GM18858 (cell line): ENCODE measurements at regions not wholly inside any gene's neighbourhood (a gene's known extent, or its start where the extent isn't known, plus 50 kb on each side); places are given as distances from the start of the nearest gene placed in this dataset.
"Not testable (repeated sequence)": the region's sequence is repeated elsewhere in the genome, so short reads cannot be mapped to it uniquely, and the experiment has no call there.

Experiments
- ATAC-seq: cut with Tn5 transposase; IDR thresholded peaks from one replicate; pipeline ENCODE4 v1.9.1; 2021; ENCODE audit not compliant: unreplicated experiment

DNA sequence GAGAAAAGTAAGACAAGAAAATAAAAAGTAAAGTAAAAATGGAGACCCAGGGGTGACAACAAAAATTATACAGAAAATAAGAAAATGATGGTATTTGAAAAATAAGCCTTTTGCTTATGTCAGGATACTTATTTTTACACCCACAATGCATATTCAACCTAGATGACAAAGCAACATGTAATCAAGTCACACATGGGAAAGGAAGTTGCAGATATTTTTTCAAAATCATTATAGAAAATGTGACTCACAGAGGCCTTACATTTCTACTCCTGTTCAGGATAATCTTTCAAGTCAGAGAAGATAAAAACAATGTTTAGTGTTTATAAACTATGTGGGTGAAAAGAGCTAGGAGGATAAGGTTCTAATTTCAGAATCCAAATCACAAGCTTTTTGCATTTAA, 275.3 kb upstream of the UBE2E3 start:
- ATAC-seq, result no peak

DNA sequence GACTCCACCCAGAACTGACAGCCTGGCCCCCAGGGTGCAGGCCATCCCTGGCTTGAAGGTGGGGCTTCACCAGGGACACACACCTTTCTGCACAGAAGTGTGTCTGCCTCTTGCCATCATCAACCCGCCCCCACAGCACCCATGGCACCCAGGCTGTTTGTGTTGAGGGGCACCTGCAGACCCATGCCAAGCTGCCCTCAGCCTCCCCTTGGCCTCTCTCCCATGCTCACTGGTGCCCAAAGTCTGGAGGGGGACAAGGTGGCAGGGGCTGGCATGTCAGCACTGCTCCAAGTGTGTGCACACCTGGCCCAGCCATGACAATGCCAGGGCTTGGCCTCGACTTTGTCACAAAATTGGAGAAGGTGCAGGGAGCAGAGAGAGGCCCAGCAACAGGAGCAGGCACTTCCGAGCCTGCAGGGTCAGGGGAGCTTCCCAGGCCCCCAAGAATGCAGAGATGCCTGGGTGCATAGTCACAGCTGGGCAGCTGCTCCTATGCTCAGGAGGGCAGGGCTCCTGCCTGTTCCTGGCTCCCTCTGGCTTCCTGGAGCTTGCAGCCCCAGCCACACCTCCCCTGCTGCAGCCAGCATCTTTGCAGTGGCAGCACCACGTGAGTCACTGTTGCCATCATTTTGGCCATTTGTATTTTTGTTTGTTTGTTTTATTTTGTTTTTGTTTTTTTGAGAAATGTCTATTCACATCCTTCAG, 280.6 kb upstream of the UBE2E3 start:
- no peak for ATAC-seq

- ATAC-seq, result no peak
Measured at GRCh38 chr2:180698668-180699067, 281.7 kb upstream of the UBE2E3 start.

DNA sequence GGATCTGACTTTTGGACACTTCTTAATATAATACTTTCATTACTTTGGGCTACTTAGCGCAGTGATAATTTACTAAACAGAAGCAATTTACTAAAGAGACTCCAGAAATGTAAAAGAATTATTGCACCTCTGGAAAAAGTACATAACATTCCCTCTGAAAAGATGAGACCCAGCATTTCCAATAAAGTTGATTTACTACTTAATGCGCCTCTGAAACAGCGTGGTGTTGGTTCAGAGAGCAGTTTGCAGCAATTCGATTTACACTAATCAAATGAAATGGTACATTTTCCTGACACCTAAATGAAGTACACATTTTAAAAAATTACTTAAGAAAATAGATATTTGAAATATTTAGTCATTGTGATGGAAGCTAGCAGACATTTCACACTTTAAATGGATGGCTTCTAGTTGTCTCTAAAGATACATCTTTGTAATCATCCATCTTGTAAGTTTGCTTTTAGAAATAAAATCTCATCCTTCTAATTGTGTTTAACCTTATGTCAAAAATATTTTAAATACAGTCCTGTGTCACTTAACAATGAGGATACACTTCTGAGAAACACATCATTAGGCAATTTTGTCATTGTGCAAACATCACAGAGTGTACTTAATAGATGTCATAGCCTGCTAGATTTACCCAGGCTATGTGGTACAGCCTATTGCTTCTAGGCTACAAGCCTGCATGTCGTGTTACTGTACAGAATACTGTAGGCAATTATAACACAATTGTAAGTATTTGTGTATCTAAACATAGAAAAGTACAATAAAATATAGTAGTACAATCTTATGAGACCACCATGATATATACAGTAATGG, 284.6 kb upstream of the UBE2E3 start:
- no peak for ATAC-seq

DNA sequence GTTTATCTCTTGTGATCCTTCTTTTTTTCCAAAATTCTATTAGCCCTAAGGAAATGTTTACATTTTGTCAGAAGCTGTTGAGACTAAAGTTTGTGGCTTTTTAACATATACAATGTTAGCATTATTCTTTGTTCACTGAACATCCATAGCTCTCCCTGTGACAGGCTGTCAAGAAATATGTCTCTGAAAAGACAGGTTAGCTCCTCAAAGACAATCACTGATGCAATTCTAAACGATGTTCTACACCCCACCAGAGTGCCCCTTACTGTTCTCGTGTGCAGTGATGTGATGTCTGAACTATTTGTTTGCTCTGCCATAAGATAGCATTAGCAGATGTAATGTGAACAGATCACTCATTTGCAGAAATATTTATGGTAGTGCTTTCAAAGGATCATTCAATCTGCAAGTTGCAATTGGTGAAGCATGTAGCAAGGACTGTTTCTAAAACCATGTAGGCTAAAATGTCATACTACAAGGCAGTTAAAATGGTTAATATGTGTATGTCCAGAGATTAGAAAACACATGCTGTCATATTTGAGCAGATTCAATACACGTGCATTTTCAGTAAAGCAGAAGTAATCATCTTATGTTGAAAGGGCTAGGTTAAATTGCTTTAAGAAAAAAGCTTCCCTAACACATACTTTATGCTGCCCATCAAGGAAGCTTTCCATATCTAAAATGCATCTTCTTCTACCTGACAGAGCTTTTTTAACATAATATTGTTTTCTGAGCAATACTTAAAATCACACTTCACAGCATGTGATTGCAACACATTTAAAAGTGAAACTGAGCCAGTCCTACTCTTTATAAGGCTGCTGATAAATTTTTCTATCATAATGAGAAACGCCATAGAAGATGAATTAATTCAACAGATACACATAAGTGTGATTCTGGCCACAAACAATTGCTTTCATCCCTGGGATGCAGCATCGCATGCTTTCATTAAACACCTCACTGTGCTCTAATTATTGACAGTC, 285.7 kb upstream of the UBE2E3 start:
- no peak for ATAC-seq

- ATAC-seq, result no peak
Measured at GRCh38 chr2:180692322-180692721, 288.1 kb upstream of the UBE2E3 start.

DNA sequence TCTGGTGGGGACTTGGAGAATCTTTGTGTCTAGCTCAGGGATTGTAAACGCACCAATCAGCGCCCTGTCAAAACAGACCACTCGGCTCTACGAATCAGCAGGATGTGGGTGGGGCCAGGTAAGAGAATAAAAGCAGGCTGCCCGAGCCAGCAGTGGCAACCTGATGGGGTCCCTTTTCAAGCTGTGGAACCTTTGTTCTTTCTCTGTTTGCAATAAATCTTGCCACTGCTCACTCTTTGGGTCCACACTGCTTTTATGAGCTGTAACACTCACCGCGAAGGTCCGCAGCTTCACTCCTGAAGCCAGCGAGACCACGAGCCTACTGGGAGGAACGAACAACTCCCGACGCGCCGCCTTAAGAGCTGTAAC, 288.6 kb upstream of the UBE2E3 start:
- not testable (repeated sequence) for ATAC-seq

DNA sequence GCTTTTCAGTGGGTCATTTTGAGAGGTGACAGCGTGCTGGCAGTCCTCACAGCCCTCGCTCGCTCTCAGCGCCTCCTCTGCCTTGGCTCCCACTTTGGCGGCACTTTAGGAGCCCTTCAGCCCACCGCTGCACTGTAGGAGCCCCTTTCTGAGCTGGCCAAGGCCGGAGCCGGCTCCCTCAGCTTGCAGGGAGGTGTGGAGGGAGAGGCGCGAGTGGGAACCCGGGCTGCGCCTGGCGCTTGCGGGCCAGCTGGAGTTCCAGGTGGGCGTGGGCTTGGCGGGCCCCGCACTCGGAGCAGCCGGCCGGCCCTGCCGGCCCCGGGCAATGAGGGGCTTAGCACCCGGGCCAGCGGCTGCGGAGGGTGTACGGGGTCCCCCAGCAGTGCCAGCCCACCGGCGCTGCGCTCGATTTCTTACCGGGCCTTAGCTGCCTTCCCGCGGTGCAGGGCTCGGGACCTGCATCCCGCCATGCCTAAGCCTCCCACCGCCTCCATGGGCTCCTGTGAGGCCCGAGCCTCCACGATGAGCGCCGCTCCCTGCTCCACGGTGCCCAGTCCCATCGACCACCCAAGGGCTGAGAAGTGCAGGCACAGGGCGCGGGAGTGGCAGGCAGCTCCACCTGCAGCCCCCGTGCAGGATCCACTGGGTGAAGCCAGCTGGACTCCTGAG, 289.1 kb upstream of the UBE2E3 start:
- not testable (repeated sequence) for ATAC-seq

DNA sequence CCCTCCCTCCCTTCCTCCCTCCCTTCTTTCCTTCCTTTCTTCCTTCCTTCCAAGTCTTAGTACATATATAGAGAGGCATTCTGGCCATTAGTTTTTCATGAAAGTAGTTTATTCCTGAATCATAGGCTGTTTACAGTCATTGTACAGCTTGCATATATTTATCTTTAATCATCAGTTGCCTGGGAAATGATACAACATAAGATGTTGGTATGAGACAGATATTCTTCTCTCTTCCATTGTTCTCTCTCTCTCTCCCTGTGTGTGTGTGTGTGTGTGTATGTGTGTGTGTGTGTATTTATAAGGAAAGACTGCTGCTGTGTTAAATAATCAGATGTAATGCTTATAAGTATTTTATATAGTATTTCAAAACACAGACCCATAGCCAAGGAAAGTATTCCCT, 289.8 kb upstream of the UBE2E3 start:
- ATAC-seq, result no peak

GRCh38 chr2:180682871-180683270, 297.5 kb upstream of the UBE2E3 start:
- ATAC-seq, result no peak

GRCh38 chr2:180679693-180680092, 300.7 kb upstream of the UBE2E3 start:
- no peak for ATAC-seq

DNA sequence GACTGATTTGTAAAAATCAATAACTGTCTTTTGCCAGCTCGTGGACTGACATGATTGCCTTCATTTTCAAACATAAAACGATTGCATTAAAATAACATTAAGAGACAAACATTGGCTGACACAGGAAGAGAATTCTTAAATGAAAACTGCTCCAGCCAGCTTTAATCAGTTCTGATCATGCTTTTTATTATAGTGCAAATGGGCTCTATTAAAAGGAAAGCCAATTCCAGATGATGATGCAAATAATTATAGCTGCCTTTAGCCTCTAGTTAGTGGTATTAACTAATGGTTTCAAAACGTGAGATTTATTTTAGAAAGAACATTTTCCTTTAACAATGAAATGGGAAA, 301.8 kb upstream of the UBE2E3 start:
- no peak for ATAC-seq

DNA sequence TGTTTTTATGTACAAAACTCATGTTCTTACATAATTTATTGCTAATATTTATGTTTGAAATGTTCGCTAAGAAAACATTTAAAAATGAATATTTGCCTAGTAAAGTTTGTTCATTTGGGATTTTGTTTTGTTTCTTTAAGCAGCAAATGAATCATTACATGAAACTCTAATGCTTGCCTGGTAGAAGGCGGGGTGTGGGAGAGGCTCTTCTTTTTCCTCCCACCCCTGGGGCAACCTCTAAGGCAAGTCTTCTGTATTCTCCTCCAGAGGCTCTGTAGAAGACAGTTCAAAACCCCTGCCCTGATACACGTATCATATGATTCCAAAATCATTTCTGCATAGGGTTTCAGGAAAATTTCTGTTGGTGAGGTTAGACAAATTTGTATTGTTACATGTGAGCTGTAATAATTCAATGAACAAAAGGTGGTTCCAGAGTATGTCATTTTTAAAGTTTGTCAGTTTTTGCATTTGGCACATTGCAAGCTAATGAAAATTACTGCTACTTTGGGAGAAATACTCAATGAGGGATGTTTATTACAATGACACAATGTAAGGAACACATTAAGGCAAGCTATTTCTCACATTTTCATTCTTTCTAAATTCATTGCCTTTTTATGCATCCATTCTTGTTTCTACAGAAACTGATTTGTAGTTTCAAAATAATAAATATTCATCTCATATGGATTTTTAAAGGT, 302.3 kb upstream of the UBE2E3 start:
- no peak for ATAC-seq

- ATAC-seq, result no peak
Measured at GRCh38 chr2:180677200-180677599, 303.2 kb upstream of the UBE2E3 start.

DNA sequence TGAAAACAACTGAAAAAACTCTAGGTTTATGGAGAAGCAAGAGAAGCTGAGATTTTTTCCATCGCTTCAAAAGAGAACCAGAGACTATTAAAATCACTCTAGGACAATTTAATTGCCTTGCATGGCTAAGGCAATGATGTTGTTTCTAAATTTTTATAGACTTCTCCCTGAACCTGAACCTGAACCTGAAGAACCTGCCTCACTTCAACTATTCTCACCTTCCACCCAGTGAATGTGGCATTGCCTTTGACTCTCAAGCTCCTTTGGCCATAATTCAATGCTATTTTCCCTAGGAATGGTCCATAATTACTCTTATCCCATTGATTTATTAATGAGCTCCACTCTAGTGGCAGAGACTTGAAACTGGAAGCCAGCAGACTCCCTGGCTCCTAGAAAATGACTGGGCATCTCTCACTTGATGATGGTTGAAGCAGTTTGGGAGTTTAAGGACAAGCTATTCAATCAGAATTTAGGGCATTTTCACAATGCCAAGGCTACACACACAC, 303.8 kb upstream of the UBE2E3 start:
- no peak for ATAC-seq

DNA sequence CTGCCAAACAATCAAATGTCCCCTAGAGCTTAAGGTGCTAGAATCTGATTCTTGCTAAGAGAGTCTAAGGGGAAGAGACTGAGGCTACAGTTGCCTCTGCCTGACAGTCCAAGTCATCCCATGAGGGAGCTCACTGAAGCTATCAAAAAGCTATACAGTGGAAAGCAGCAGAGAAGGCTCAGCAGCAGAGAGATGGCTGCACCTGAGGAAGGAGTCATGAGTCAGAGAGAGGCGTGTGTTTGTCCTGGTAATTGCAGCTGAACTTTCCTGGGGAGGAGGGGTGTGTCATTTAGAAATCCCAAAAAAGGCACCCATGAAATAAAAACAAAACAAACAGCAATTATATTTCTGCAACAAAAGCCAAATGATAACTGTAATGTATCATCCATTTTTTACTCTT, 305.2 kb upstream of the UBE2E3 start:
- no peak for ATAC-seq

DNA sequence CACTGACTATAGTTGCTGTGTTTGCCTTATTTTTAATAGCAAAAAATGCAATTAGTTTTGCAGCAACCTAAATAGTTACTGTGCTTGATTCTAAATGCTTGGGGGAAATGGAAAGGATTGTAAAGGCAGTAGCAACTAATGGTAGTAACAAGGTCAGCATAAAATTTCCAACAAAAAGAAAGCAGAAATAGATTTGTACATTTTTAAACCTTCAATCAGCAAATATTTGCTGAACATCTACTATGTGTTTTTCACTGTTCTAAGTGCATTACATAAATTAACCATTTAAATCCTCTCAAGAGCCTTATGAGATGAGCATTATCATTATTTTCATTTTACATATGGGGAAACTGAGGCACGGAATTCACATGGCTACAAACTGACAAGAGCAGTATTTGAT, 308.0 kb upstream of the UBE2E3 start:
- ATAC-seq, result no peak

GRCh38 chr2:180670302-180671003, 310.0 kb upstream of the UBE2E3 start:
- no peak for ATAC-seq

- ATAC-seq, result no peak
Measured at GRCh38 chr2:180669016-180669415, 311.4 kb upstream of the UBE2E3 start.

DNA sequence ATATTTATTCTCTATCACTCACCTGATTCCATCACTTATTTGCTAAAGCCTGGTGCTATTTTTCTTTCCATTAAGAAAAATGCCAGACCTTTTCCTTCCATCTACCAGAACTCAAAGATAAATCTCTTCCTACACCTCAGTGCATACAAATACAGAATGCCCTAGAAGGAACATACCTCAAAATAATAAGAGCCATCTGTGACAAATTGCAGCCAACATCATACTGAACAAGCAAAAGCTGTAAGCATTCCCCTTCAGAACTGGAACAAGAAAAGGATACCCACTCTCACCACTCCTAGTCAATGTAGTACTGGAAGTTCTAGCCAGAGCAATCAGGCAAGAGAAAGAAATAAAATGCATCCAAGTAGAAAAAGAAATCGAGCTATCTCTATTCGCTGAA, 315.9 kb upstream of the UBE2E3 start:
- ATAC-seq, result no peak
